ENCODE measurements at regions not wholly inside any gene's neighbourhood (a gene's known extent, or its start where the extent isn't known, plus 50 kb on each side); places are given as distances from the start of the nearest gene placed in this dataset.

DNA sequence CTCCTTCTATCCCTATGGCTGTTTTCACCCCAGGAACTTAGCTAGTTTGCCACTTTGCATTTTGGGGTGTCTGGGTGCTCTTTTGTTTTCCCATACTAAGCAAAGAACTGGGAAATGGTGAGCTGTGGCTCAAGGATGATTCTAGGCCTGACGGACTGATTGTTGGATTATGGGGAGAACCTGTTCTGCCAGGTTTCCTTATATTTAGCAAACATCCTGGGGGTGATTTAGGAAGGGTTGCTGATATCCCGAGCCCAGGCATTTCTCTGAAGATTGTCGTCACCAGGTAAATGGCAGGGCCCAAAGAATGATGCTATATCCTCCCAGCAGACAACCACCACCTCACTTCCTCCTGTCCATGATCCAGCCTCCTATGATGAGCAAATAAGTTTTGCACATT lies 72.1 kb upstream of the GRB10 start:
- no peak for DNase-seq (ENCODE audit: low spot score)
- no peaks in the 10 kb centered on the region for H3K27me3 ChIP-seq
- H3K36me3 ChIP-seq, result no peaks in the 10 kb centered on the region
- TF ChIP-seq, protein P1, sequence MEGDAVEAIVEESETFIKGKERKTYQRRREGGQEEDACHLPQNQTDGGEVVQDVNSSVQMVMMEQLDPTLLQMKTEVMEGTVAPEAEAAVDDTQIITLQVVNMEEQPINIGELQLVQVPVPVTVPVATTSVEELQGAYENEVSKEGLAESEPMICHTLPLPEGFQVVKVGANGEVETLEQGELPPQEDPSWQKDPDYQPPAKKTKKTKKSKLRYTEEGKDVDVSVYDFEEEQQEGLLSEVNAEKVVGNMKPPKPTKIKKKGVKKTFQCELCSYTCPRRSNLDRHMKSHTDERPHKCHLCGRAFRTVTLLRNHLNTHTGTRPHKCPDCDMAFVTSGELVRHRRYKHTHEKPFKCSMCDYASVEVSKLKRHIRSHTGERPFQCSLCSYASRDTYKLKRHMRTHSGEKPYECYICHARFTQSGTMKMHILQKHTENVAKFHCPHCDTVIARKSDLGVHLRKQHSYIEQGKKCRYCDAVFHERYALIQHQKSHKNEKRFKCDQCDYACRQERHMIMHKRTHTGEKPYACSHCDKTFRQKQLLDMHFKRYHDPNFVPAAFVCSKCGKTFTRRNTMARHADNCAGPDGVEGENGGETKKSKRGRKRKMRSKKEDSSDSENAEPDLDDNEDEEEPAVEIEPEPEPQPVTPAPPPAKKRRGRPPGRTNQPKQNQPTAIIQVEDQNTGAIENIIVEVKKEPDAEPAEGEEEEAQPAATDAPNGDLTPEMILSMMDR (IDR thresholded peaks at IDR 0.05), result no peak
- no peak overlapping the region for H3K4me3 ChIP-seq
- no peaks in the 10 kb centered on the region for H3K9me3 ChIP-seq
- H3K27ac ChIP-seq, result no peak overlapping the region
- no peaks in the 10 kb centered on the region for H3K4me1 ChIP-seq

DNA sequence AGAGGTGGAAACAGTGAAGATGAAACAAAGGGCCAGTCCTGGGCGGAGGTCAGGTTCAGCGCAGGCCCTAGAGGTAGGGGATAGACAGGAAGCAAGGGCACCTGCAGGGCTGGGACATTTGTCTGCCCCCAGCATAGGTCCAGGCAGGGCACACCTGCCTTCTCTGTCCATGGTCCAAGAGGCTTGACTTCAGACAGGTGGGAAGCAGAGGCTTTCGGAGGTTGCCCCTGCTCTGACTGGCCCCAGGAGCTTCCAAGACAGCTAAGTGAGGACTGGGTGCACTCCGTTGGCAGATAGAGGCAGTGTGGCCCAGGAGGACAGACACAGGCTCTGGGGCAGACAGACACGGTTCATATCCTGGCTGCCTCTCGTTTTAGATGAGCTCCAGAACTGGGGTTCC lies 71.6 kb upstream of the GRB10 start:
- no peaks in the 10 kb centered on the region for H3K27me3 ChIP-seq
- H3K4me3 ChIP-seq, result no peak overlapping the region
- no peak overlapping the region for H3K27ac ChIP-seq
- DNase-seq (ENCODE audit: low spot score), result no peak
- H3K36me3 ChIP-seq, result no peaks in the 10 kb centered on the region
- TF ChIP-seq, protein P1 (IDR thresholded peaks at IDR 0.05), result no peak
- no peaks in the 10 kb centered on the region for H3K9me3 ChIP-seq
- no peaks in the 10 kb centered on the region for H3K4me1 ChIP-seq

DNA sequence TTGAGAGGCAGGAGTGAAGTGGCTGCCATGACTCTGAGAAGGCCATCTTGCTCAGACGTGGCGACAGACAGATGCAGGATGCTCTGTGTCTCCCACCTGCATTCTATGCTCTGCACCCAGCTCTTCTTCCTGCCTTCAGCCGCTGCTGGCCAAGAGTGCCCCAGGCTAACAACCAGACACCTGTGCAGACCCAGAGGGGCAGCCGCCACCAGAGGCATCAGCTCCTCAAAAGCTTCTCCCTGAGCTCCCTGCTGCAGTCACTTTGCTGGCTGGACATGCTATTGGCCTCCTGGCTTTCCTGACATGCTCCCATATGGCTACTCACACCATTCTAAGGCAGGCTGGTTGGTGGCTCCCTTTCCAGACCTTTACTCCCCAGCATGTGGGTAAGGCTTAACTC lies 70.6 kb upstream of the GRB10 start:
- H3K27me3 ChIP-seq, result no peaks in the 10 kb centered on the region
- H3K27ac ChIP-seq, result no peak overlapping the region
- no peak overlapping the region for H3K4me3 ChIP-seq
- TF ChIP-seq, protein P1 (IDR thresholded peaks at IDR 0.05), result no peak
- H3K9me3 ChIP-seq, result no peaks in the 10 kb centered on the region
- DNase-seq (ENCODE audit: low spot score), result peak; percentile 53
- no peaks in the 10 kb centered on the region for H3K4me1 ChIP-seq
- H3K36me3 ChIP-seq, result no peaks in the 10 kb centered on the region

DNA sequence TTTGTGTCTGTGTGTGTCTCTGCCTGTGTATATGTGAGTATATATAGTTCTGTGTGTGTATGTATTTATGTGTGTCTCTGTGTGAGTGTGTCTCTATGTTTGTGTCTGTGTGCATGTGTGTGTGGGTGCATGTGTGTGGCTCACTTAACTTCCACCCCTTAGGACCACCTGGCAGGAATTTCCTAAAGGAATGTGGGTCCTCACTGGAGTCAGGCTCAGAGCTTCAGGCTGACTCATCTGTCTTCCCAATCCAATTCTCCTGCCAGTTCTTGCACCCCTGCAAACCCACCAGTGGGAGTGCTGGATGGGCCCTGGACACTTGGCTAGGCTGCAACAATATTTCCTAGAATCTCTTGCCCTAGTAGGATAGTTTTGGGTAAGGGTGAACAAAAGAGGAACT lies 70.2 kb upstream of the GRB10 start:
- Histone ChIP-seq H3K4me1 (no peaks in the 10 kb centered on the region), H3K9me3 (no peaks in the 10 kb centered on the region), H3K27ac (no peak overlapping the region), H3K27me3 (no peaks in the 10 kb centered on the region), H3K36me3 (no peaks in the 10 kb centered on the region), H3K4me3 (no peak overlapping the region)
- TF ChIP-seq, protein P1 (IDR thresholded peaks at IDR 0.05), result no peak
- peak; percentile 43 for DNase-seq (ENCODE audit: low spot score)

DNA sequence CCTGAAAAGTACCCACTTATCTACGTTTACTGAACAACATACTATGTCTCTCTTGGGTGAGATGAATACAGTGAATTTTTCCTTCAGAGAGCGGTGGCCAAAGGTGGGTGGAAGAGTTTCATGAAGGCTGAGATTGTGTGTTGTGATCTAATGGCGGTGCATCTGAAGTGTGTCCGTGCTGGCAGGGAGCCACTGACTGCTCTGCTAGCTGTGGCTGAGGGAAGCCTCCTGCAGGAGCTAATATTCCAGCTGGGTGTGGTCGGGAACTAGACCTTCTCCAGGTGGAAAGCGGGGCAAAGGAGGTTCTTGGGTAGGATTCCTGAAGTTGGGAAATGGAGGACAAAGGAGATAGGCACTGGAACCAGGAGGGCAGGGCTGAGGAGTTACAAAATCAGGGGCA lies 69.2 kb upstream of the GRB10 start:
- peak overlapping the region; percentile 26 to 27 for H3K27ac ChIP-seq
- TF ChIP-seq, protein P1 (IDR thresholded peaks at IDR 0.05), result no peak
- no peak overlapping the region for H3K4me3 ChIP-seq
- H3K36me3 ChIP-seq, result no peaks in the 10 kb centered on the region
- H3K9me3 ChIP-seq, result no peaks in the 10 kb centered on the region
- H3K27me3 ChIP-seq, result no peaks in the 10 kb centered on the region
- no peak for DNase-seq (ENCODE audit: low spot score)
- H3K4me1 ChIP-seq, result no peaks in the 10 kb centered on the region

DNA sequence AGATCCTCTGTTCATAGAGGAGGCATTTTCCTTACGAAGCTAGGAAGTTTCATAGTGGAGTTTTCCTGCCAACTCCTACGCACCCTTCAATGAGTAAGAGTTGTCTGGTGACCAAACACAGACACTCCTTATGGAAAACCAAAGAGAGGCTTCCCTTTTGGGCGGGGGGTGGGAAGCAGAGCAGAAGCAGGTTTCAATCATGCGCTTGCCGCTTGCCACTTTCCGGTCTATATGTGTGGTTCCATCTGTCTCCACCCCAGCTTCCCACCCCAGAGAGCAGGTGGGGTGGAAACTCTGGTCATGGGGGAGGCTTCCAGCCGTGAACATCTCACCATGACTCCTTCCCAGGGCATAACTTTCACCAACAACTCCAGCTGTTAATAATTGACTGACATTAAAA lies 68.8 kb upstream of the GRB10 start:
- H3K27me3 ChIP-seq, result no peaks in the 10 kb centered on the region
- no peaks in the 10 kb centered on the region for H3K4me1 ChIP-seq
- peak overlapping the region; percentile 26 to 27 for H3K27ac ChIP-seq
- H3K4me3 ChIP-seq, result no peak overlapping the region
- no peaks in the 10 kb centered on the region for H3K9me3 ChIP-seq
- no peaks in the 10 kb centered on the region for H3K36me3 ChIP-seq
- no peak for DNase-seq (ENCODE audit: low spot score)
- TF ChIP-seq, protein P1 (IDR thresholded peaks at IDR 0.05), result no peak
